ENCODE measurements at regions not wholly inside any gene's neighbourhood (a gene's known extent, or its start where the extent isn't known, plus 50 kb on each side); places are given as distances from the start of the nearest gene placed in this dataset.

DNA sequence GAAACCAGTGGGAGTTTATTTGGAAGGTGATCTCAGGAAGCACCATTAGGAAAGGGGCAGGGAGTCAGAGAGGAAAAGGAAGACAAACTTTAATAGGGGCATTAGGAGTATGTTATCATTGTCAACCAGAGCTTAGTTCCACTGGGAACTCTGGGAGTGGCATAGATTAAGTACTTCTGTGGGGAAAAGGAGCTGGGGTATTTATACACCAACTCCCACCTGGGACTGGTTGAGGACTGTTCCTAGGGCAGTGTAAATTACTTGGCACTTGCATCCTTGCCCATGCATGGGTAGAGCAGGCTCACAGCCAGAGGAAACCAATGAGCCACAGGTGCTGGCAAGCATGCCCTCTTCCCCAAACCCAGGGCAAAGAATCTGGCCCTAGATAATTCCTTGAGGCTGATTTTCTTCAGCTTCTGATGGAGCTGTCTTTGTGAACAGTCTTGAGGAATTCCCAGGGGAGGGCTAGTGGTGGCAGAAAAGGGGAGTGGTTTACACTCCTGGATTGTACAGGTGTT is 541.2 kb downstream of the MIAT start:
- Histone ChIP-seq H3K9ac (ENCODE audit: control insufficient read depth, extremely low read depth, insufficient read depth, low read length) (no peak overlapping the region), H3K4me1 (ENCODE audit: control insufficient read depth, extremely low read depth, insufficient read depth, low read length) (peaks cover 27% of the 10 kb centered on the region), H3K4me2 (ENCODE audit: control insufficient read depth, extremely low read depth, insufficient read depth, low read depth, low read length) (no peak overlapping the region), H3K9me1 (ENCODE audit: control insufficient read depth, extremely low read depth, insufficient read depth, low read length) (no peaks in the 10 kb centered on the region), H4K20me1 (ENCODE audit: control insufficient read depth, extremely low read depth, insufficient read depth, low read length) (no peaks in the 10 kb centered on the region), H3K79me2 (ENCODE audit: control insufficient read depth, insufficient read depth, low read length) (no peaks in the 10 kb centered on the region), H3K4me3 (ENCODE audit: control insufficient read depth in 2 of 3, extremely low read depth in 1 of 3, insufficient read depth in 2 of 3, low read depth in 1 of 3, low read length in 3 of 3) (no peak overlapping the region), H3K36me3 (ENCODE audit: control insufficient read depth in 2 of 2, extremely low read depth in 1 of 2, insufficient read depth in 2 of 2, low read length in 2 of 2) (no peaks in the 10 kb centered on the region), H2AFZ (ENCODE audit: control insufficient read depth, low read length) (no peak overlapping the region), H3K9me3 (ENCODE audit: control insufficient read depth, low read depth, low read length) (no peaks in the 10 kb centered on the region), H3K27me3 (ENCODE audit: control insufficient read depth, extremely low read depth, insufficient read depth, low read length) (no peaks in the 10 kb centered on the region), H3K27ac (ENCODE audit: control insufficient read depth, insufficient read depth, low read length) (no peak overlapping the region)
- FAIRE-seq (no peak), DNase-seq (ENCODE audit: low read depth, low spot score) (no peak)
- no peak for TF ChIP-seq EZH2 (IDR thresholded peaks at IDR 0.05; ENCODE audit: low read length)
- TF ChIP-seq, protein P1, sequence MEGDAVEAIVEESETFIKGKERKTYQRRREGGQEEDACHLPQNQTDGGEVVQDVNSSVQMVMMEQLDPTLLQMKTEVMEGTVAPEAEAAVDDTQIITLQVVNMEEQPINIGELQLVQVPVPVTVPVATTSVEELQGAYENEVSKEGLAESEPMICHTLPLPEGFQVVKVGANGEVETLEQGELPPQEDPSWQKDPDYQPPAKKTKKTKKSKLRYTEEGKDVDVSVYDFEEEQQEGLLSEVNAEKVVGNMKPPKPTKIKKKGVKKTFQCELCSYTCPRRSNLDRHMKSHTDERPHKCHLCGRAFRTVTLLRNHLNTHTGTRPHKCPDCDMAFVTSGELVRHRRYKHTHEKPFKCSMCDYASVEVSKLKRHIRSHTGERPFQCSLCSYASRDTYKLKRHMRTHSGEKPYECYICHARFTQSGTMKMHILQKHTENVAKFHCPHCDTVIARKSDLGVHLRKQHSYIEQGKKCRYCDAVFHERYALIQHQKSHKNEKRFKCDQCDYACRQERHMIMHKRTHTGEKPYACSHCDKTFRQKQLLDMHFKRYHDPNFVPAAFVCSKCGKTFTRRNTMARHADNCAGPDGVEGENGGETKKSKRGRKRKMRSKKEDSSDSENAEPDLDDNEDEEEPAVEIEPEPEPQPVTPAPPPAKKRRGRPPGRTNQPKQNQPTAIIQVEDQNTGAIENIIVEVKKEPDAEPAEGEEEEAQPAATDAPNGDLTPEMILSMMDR (optimal IDR thresholded peaks at IDR 0.05 in 1 of 3, IDR thresholded peaks at IDR 0.05 in 1 of 3, conservative IDR thresholded peaks at IDR 0.05 in 1 of 3; ENCODE audit: extremely low read depth in 1 of 3, insufficient read depth in 2 of 3, low read length in 3 of 3), result no peak
- dilution Hi-C loops (cut with MboI; ENCODE audit: extremely low pct_ligation_motif_present, low sequenced_read_pairs), result no loop called here

DNA sequence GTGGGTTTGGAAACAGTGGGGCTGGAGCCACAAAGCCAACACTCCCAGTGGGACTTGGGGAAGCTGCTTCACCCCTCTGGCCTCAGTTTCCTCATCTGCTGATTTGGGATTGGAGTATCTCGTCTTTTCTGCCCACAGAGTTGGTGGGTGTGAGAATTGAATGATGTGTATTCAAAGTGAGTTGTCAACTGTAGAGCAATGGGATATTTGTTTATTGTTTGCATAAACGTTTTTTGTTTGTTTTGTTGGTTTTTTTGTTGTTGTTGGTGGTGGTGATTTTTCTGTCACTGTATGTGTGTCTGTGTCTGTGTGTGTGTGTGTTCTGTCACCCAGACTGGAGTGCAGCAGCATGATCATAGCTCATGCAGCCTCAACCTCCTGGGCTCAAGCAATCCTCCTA is 542.0 kb downstream of the MIAT start:
- FAIRE-seq, result no peak
- dilution Hi-C loops (cut with MboI; ENCODE audit: extremely low pct_ligation_motif_present, low sequenced_read_pairs), result no loop called here
- Histone ChIP-seq H3K79me2 (ENCODE audit: control insufficient read depth, insufficient read depth, low read length) (no peaks in the 10 kb centered on the region), H3K27ac (ENCODE audit: control insufficient read depth, insufficient read depth, low read length) (no peak overlapping the region), H3K27me3 (ENCODE audit: control insufficient read depth, extremely low read depth, insufficient read depth, low read length) (no peaks in the 10 kb centered on the region), H3K9me3 (ENCODE audit: control insufficient read depth, low read depth, low read length) (no peaks in the 10 kb centered on the region), H2AFZ (ENCODE audit: control insufficient read depth, low read length) (no peak overlapping the region), H3K9me1 (ENCODE audit: control insufficient read depth, extremely low read depth, insufficient read depth, low read length) (no peaks in the 10 kb centered on the region), H3K4me1 (ENCODE audit: control insufficient read depth, extremely low read depth, insufficient read depth, low read length) (peaks cover 25% of the 10 kb centered on the region), H3K9ac (ENCODE audit: control insufficient read depth, extremely low read depth, insufficient read depth, low read length) (no peak overlapping the region), H3K36me3 (ENCODE audit: control insufficient read depth in 2 of 2, extremely low read depth in 1 of 2, insufficient read depth in 2 of 2, low read length in 2 of 2) (no peaks in the 10 kb centered on the region), H4K20me1 (ENCODE audit: control insufficient read depth, extremely low read depth, insufficient read depth, low read length) (no peaks in the 10 kb centered on the region), H3K4me3 (ENCODE audit: control insufficient read depth in 2 of 3, extremely low read depth in 1 of 3, insufficient read depth in 2 of 3, low read depth in 1 of 3, low read length in 3 of 3) (no peak overlapping the region), H3K4me2 (ENCODE audit: control insufficient read depth, extremely low read depth, insufficient read depth, low read depth, low read length) (no peak overlapping the region)
- TF ChIP-seq, protein P1 (optimal IDR thresholded peaks at IDR 0.05 in 1 of 3, IDR thresholded peaks at IDR 0.05 in 1 of 3, conservative IDR thresholded peaks at IDR 0.05 in 1 of 3; ENCODE audit: extremely low read depth in 1 of 3, insufficient read depth in 2 of 3, low read length in 3 of 3), result no peak
- no peak for TF ChIP-seq EZH2 (IDR thresholded peaks at IDR 0.05; ENCODE audit: low read length)
- DNase-seq (ENCODE audit: low read depth, low spot score), result no peak

All from keratinocyte (primary cell).